Stimulated activated CD8-positive, alpha-beta memory T cell treated with anti-CD3 and anti-CD28 coated beads, Interleukin-2, amount 100 ng/mL, for 48 hours (primary cell): ENCODE measurements at regions not wholly inside any gene's neighbourhood (a gene's known extent, or its start where the extent isn't known, plus 50 kb on each side); places are given as distances from the start of the nearest gene placed in this dataset.
"Not testable (repeated sequence)": the region's sequence is repeated elsewhere in the genome, so short reads cannot be mapped to it uniquely, and the experiment has no call there.

Experiments
- DNase-seq, 2 donors: peaks; one replicate each; pipeline ENCODE4 v3.0.0-alpha.2; 2020; ENCODE audit warnings: low read depth in 2 of 2

DNA sequence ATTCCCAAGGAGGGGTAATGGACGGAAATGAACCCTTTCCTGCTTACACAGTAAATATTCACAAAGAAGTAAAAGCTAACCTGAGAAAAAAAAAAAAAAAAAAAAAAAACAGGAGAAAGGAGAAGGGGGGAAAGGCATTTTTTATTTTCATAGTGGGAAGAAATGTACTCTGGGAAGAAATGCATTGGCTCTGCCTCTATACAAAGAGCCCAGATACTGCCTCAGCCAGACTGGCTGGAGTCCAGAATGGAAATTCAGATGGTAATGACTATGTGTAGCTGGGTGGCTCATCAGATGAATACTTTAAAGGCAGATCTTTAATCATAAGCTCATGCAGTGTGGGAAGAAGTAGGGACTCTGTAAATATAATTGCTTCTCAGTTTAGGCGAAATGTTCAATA, 124.9 kb upstream of the ZNF608 start:
- no peak for DNase-seq

- no peak for DNase-seq
Observed at GRCh38 chr5:124872086-124872485, 125.6 kb upstream of the ZNF608 start.

DNA sequence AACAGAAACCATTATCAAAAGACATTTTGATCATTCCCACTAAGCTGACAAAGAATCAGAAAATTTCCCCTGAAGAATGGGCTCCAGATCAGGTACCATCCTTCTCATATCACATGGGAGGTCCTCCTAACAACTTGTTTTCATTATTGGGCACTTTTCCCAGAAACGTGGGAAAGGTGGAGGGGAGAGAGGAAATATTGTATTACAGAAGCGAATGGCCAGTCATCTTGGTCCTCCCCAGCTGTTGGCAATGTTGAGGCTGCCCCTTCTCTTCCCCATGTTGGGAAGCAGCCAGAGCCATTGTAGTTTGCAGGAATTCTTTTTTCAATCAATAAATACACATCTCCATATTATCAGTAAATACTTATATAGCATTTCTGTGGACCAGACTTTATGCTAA, 126.2 kb upstream of the ZNF608 start:
- DNase-seq = no peak

GRCh38 chr5:124873188-124873587, 126.7 kb upstream of the ZNF608 start:
- no peak for DNase-seq

DNA sequence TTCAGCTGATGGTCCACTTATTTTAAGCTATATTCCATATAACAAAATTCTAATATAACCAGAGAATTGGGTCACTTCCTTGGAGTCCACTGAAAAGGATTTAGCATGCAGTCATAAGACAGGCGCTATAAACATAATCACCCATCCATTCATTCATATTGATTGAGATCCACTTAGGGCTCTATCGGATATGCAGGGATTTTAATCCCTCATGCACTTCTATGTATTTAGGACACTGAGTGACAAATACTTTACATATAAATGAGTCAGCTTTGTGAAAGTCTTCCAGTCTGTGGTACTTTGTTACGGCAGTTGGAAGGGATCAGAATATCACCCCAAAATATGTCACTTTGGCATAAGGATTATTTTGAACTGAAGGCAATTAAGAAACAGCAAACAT, 127.3 kb upstream of the ZNF608 start:
- no peak for DNase-seq

GRCh38 chr5:124876566-124876965, 130.1 kb upstream of the ZNF608 start:
- no peak for DNase-seq

GRCh38 chr5:124876983-124877382, 130.5 kb upstream of the ZNF608 start:
- DNase-seq = no peak

DNA sequence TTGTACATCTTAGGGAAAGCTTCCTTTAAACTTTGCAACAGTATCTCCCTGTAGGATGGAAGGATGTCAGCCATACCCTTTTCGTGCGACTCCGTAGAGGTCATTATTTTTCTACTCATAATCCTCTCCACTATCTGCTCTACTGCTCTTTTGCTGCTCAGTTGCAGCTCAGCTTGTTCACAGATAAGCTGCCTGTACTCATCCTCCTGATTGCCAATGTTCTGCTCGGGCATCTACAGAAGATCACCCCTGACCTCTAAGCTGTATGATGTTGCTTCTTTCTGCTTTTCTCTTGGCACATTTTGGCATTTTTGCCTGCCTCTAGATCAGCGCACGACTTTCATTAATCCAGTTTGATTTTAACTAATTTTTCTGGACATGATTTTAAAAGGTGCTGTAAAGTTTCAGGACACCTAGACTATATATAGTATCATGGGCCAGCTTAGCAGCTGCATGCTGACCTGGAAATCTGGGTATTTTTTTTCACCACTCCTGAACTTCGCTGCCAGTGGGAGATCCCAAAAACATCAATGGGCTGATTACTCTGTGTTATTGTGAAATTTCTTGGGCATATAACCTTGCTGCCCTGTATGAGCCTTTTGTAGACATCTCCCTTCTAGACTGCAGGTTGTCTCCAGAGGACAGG, 131.2 kb upstream of the ZNF608 start:
- no peak for DNase-seq

GRCh38 chr5:124878583-124879342, 132.3 kb upstream of the ZNF608 start:
- DNase-seq = no peak

DNA sequence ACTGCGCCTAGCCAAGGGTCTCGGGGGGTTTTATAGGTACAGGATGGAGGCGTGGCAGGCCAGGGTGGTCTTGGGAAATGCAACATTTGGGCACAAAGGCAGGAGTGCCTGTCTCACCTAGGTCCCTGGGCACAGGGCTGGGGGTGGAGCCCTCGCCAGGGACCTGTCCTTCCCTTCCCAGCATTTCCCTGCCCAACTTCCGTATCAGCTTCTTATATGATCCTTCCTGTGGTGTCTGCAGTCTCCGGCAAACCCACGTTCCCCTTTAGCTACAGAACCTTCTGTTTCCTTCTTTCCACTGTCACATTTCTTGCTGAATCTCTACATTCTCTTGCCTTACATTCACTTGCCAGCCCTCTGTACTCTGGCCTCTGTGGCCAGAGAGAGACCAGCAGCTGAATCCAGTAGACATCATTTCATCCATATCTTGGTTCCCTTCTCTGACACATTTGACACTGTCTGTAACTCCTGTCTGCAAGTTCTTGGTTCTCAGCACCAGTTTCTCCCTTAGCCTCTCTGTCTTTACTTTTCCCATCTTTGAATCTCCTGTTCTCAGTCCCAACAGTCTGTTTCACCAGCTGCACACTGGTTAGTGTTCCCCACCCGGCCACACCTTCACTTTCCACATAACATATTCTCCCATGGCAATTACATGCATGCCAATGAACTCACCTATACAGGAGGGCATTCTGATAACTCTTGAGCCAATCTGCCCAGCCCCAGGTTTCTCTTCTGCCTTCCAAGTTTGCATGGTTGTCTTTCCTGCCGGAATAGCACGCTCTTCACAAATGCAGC, 134.7 kb upstream of the ZNF608 start:
- DNase-seq = no peak

DNA sequence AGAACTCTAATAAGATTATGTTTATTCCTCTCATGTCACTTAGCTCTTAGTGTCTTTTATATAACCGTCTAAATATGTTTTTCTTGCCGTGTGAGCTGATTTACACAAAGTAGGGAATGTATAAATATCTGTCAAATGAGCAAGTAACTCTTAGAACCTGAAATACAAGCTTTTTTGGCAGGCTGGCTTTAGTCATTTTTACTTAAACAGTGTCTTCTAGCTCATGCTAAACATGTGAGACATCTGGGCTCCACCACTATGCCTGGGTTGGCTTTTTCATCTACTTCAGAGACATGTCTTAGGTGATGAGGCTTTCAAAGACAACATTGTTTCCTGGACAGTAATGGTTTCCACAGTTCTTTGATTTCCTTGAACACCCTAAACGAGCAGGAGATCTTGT, 137.2 kb upstream of the ZNF608 start:
- DNase-seq = no peak

- no peak for DNase-seq
Observed at GRCh38 chr5:124884114-124884513, 137.7 kb upstream of the ZNF608 start.

- DNase-seq = no peak
Observed at GRCh38 chr5:124885490-124885889, 139.1 kb upstream of the ZNF608 start.

DNA sequence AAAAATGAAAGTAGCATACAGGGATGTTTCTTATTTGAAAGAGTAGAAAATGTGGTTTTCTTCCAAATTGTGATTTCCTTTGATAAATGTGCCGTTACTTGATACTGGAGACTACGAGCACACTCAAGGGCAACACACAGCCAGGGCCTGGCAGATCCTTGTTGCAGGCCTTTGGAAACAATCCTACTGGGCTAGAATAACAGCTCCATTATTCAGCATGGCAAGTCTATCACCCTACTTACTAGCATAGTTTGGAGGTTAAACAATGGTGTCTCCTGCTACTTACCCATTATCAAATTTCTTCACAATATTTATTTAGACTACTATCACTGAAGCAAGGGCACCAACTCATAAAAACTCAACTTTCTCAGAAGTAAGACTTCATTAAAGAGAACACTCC, 140.8 kb upstream of the ZNF608 start:
- no peak for DNase-seq

GRCh38 chr5:124888050-124888506, 141.6 kb upstream of the ZNF608 start:
- no peak for DNase-seq

DNA sequence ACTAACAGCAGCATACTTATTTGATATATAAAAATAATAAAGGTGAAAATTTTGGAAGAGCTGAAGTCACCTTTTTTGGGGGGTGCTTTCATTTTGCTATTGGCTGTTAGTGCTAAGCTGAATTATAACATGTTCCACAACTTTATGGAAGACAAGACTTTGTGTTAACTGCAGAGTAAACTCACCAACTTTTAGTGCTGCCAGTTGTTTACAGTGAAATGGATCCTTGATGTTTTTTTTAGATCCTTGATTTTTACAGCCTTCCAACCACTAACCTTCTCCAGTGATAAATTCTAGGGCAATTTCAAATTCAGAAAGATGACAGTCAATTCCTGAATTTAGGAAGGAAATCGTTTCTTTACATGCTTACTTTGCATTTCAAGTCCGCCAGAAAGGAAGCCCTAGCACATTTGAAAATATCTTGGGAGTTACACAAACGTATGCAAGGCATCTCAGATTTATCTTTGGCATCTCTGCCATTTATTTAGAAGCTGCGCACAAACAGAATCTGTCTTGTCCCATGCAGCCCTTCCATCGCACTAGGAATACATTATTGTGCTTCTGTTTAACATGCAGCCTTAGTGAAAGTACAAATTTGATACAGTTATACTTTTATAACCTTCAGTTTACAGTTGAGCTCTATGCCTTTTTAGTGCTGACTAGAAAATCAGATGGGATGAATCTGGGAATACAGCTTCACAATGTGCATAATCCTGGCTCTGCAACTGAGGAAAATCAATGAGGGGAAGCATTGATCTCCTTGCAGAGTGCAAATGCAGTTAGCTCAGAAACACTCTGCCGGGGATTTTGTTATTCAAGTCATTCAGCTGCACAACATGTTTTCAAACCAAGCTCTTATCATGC, 142.4 kb upstream of the ZNF608 start:
- DNase-seq = no peak

DNA sequence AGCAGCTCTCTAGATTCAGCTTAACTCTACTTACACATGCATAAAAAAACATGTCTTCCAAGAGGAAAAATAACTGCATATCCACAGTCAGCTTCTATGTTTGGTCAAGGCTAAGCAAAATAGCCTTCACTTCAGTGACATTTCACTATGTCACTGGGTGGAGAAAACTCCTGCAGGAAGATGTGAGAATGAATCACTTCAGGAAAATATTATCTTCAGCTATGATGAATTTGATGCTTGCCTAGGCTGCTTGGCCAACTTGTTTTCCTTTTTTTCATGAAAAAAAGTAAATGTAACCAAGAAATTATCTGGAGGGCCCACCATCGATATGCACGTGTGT, 143.0 kb upstream of the ZNF608 start:
- DNase-seq = no peak

- DNase-seq = no peak
Observed at GRCh38 chr5:124889850-124890249, 143.4 kb upstream of the ZNF608 start.

DNA sequence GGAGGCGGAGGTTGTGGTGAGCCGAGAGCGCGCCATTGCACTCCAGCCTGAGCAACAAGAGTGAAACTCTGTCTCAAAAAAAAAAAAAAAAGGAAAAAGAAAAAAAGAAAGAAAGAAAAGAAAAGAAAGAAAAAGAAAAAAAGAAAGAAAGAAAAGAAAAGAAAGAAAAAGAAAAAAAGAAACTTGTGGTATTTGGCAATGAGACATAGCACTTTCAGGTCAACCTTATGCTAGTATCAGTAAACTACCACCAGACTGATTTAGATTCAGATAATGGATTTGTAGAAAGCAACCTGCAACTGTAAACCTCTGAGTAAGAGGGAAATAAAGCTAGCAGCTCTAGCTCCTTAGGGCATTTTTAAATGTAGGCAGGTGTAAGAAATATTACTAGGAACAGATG, 144.0 kb upstream of the ZNF608 start:
- not testable (repeated sequence) for DNase-seq

DNA sequence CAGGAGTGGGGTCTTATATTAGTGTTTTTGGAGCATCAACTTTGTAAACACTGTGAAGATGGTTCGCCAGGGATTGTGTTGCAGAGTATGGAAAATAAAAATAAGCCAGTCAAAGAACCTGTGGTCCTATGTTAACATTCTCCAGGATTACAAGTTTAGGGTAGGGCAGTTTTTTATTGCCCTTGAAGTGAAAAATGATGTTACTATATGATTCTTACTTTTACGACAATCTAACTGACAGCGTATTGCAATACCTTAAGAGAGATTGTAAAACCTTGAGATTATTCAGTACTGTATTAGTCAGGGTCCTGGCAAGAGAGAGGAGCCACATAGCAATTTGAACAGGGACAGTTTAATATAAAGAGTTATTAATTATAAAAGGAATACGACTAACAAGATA, 144.7 kb upstream of the ZNF608 start:
- DNase-seq = no peak

DNA sequence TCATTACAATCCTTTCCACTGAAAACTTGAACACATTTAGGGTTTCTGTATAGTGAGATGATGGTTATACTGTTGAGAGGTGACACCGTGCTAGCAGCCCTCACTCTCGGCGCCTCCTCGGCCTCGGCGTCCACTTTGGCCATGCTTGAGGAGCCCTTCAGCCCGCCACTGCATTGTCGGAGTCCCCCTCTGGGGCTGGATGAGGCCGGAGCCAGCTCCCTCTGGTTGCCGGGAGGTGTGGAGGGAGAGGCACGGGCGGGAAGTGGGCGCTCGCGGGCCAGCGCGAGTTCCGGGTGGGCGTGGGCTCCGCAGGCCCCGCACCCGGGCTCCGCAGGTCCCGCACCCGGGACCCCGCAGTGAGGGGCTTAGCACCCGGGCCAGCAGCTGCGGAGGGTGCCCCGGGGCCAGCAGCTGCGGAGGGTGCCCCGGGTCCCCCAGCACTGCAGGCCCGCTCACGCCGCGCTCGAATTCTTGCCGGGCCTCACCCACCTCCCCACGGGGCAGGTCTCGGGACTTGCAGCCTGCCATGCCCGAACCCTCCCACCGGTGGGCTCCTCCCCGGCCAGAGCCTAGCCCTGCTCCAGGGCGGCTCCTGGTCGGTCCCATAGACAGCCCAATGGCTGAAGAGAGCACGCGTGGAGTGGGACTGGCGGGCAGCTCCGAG, 145.9 kb upstream of the ZNF608 start:
- DNase-seq = no peak
